ENCODE measurements at regions not wholly inside any gene's neighbourhood (a gene's known extent, or its start where the extent isn't known, plus 50 kb on each side); places are given as distances from the start of the nearest gene placed in this dataset.

DNA sequence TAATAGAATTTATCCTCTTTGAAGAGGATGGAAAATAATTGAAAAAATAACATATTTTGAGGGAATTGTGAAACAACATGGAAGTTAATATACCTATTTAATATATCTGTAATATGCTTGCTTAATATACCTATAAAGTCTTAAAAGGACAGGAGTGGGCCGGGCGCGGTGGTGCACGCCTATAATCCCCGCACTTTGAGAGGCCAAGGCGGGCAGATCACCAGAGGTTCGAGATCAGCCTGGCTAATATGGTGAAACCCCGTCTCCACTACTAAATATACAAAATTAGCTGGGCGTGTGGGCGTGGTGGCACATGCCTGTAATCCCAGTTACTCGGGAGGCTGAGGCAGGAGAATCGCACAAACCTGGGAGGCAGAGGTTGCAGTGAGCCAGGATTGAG, 254.9 kb downstream of the TMX3 start:
- intact Hi-C loops (cut with DNase I) = no loop called here

DNA sequence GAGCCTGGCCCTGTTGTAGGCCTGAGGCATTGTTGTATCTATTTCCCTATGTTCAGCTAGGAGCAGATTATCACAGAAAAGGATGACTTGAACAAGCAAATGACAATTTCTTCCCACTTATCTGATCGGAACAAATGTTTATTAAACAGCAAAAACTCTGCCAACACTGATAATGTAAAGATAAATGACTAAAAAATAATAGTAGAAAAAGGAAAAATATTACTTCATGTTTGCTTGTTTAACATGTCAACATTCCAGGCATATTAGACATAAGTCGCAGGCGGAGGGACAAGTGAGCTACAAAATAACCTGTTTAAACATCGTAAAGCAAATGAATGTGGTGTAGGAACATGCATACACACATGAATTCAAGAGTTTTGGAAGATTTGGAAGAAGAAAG, 257.9 kb downstream of the TMX3 start:
- Histone ChIP-seq H3K4me1 (ENCODE audit: control insufficient read depth in 2 of 3, insufficient read depth in 2 of 3, low read depth in 1 of 3, low read length in 3 of 3) (no peaks in the 10 kb centered on the region), H3K27ac (ENCODE audit: low read depth in 2 of 2, low read length in 2 of 2) (no peak overlapping the region), H3K4me3 (ENCODE audit: low read length in 3 of 3) (no peak overlapping the region), H3K9me3 (ENCODE audit: control insufficient read depth in 2 of 3, insufficient read depth in 1 of 3, low read length in 3 of 3) (no peaks in the 10 kb centered on the region), H3K9ac (ENCODE audit: low read length in 3 of 3) (no peak overlapping the region), H3K27me3 (ENCODE audit: control insufficient read depth, insufficient read depth, low read length) (no peaks in the 10 kb centered on the region), H3K36me3 (ENCODE audit: control insufficient read depth in 2 of 3, insufficient read depth in 3 of 3, low read length in 3 of 3) (no peaks in the 10 kb centered on the region)
- FAIRE-seq (no peak), DNase-seq (no peak)
- intact Hi-C loops (cut with DNase I) = no loop called here
- TF ChIP-seq, protein P1, sequence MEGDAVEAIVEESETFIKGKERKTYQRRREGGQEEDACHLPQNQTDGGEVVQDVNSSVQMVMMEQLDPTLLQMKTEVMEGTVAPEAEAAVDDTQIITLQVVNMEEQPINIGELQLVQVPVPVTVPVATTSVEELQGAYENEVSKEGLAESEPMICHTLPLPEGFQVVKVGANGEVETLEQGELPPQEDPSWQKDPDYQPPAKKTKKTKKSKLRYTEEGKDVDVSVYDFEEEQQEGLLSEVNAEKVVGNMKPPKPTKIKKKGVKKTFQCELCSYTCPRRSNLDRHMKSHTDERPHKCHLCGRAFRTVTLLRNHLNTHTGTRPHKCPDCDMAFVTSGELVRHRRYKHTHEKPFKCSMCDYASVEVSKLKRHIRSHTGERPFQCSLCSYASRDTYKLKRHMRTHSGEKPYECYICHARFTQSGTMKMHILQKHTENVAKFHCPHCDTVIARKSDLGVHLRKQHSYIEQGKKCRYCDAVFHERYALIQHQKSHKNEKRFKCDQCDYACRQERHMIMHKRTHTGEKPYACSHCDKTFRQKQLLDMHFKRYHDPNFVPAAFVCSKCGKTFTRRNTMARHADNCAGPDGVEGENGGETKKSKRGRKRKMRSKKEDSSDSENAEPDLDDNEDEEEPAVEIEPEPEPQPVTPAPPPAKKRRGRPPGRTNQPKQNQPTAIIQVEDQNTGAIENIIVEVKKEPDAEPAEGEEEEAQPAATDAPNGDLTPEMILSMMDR (IDR thresholded peaks at IDR 0.05; ENCODE audit: borderline replicate concordance, extremely low read depth, insufficient read depth) = no peak

More for the DNA sequence above, 254.9 kb downstream of the TMX3 start:
- no peak for DNase-seq
- no peak overlapping the region for H3K9ac ChIP-seq (ENCODE audit: low read length in 3 of 3)
- no peaks in the 10 kb centered on the region for H3K4me1 ChIP-seq (ENCODE audit: control insufficient read depth in 2 of 3, insufficient read depth in 2 of 3, low read depth in 1 of 3, low read length in 3 of 3)
- no peaks in the 10 kb centered on the region for H3K9me3 ChIP-seq (ENCODE audit: control insufficient read depth in 2 of 3, insufficient read depth in 1 of 3, low read length in 3 of 3)
- H3K4me3 ChIP-seq (ENCODE audit: low read length in 3 of 3) = no peak overlapping the region
- TF ChIP-seq, protein P1 (IDR thresholded peaks at IDR 0.05; ENCODE audit: borderline replicate concordance, extremely low read depth, insufficient read depth) = no peak
- H3K27me3 ChIP-seq (ENCODE audit: control insufficient read depth, insufficient read depth, low read length) = no peaks in the 10 kb centered on the region
- H3K36me3 ChIP-seq (ENCODE audit: control insufficient read depth in 2 of 3, insufficient read depth in 3 of 3, low read length in 3 of 3) = no peaks in the 10 kb centered on the region
- FAIRE-seq = no peak
- no peak overlapping the region for H3K27ac ChIP-seq (ENCODE audit: low read depth in 2 of 2, low read length in 2 of 2)

DNA sequence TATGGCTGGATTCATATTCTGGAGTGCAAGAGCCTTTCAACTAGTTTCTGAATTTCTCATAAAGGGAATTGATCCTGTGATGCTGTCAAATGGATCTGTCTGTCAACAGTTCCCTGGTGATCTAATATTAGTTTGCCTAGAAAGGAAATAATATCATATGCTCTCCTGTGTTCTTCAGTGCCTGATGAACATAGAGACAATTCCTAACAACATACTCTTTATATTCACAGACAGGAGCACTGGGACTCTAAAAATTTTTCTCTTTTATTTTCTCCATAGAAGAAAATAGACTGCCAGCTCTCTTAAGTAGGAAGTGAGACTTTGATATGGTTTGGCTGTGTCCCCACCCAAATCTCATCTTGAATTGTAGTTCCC, 259.7 kb downstream of the TMX3 start:
- H3K4me1 ChIP-seq (ENCODE audit: control insufficient read depth in 2 of 3, insufficient read depth in 2 of 3, low read depth in 1 of 3, low read length in 3 of 3) = no peaks in the 10 kb centered on the region
- H3K9ac ChIP-seq (ENCODE audit: low read length in 3 of 3) = no peak overlapping the region
- no peaks in the 10 kb centered on the region for H3K36me3 ChIP-seq (ENCODE audit: control insufficient read depth in 2 of 3, insufficient read depth in 3 of 3, low read length in 3 of 3)
- H3K27ac ChIP-seq (ENCODE audit: low read depth in 2 of 2, low read length in 2 of 2) = no peak overlapping the region
- TF ChIP-seq, protein P1 (IDR thresholded peaks at IDR 0.05; ENCODE audit: borderline replicate concordance, extremely low read depth, insufficient read depth) = no peak
- intact Hi-C loops (cut with DNase I) = no loop called here
- H3K4me3 ChIP-seq (ENCODE audit: low read length in 3 of 3) = no peak overlapping the region
- DNase-seq (no peak), FAIRE-seq (no peak)
- H3K27me3 ChIP-seq (ENCODE audit: control insufficient read depth, insufficient read depth, low read length) = no peaks in the 10 kb centered on the region
- no peaks in the 10 kb centered on the region for H3K9me3 ChIP-seq (ENCODE audit: control insufficient read depth in 2 of 3, insufficient read depth in 1 of 3, low read length in 3 of 3)

DNA sequence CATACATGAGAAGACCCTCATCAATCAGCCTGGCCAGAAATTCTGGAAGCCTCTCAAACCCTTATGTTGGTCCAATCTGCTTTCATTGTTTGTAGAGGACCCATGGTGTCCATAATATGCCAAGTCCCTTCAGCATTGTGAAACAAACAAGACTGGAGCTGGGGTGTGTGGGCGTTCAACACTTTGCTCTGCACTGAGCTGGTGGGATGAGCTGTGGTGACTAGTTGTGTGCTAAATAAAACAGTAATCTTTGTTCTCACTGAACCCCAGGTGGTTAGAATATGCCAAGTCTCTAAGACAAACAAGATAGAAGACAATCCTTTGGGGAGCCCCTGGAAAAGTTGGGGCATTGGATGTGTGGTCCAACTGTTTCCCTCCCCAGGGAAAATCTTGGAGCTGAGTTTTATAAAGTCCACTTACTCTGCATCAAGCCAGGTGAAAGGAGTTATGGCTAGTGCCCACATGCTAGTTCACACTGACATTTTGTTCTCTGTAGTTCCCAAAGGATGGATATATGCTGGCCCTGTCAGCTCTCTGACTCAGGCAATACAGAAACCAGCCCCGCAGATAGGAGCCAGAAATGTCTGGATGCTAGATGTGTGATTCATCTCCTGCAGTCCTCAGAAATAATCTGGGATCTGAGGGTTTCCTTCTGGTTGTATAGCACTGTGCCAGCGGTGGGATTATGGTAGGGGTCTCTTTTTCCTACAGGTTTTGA, 260.2 kb downstream of the TMX3 start:
- H3K36me3 ChIP-seq (ENCODE audit: control insufficient read depth in 2 of 3, insufficient read depth in 3 of 3, low read length in 3 of 3) = no peaks in the 10 kb centered on the region
- intact Hi-C loops (cut with DNase I) = no loop called here
- no peak for FAIRE-seq
- no peak overlapping the region for H3K9ac ChIP-seq (ENCODE audit: low read length in 3 of 3)
- no peak for DNase-seq
- no peak overlapping the region for H3K4me3 ChIP-seq (ENCODE audit: low read length in 3 of 3)
- H3K27me3 ChIP-seq (ENCODE audit: control insufficient read depth, insufficient read depth, low read length) = no peaks in the 10 kb centered on the region
- TF ChIP-seq, protein P1 (IDR thresholded peaks at IDR 0.05; ENCODE audit: borderline replicate concordance, extremely low read depth, insufficient read depth) = no peak
- no peak overlapping the region for H3K27ac ChIP-seq (ENCODE audit: low read depth in 2 of 2, low read length in 2 of 2)
- H3K9me3 ChIP-seq (ENCODE audit: control insufficient read depth in 2 of 3, insufficient read depth in 1 of 3, low read length in 3 of 3) = no peaks in the 10 kb centered on the region
- H3K4me1 ChIP-seq (ENCODE audit: control insufficient read depth in 2 of 3, insufficient read depth in 2 of 3, low read depth in 1 of 3, low read length in 3 of 3) = no peaks in the 10 kb centered on the region
